SIG-M5 treated with dmso at 0.1 percent for 504 hours (cell line): ENCODE measurements at regions not wholly inside any gene's neighbourhood (a gene's known extent, or its start where the extent isn't known, plus 50 kb on each side); places are given as distances from the start of the nearest gene placed in this dataset.
"Not testable (repeated sequence)": the region's sequence is repeated elsewhere in the genome, so short reads cannot be mapped to it uniquely, and the experiment has no call there.

ENCODE experiments used
- DNase-seq: peaks from one replicate; lab custom pipeline; 2025; ENCODE audit not compliant: unreplicated experiment; lab: John Stamatoyannopoulos, UW

DNA sequence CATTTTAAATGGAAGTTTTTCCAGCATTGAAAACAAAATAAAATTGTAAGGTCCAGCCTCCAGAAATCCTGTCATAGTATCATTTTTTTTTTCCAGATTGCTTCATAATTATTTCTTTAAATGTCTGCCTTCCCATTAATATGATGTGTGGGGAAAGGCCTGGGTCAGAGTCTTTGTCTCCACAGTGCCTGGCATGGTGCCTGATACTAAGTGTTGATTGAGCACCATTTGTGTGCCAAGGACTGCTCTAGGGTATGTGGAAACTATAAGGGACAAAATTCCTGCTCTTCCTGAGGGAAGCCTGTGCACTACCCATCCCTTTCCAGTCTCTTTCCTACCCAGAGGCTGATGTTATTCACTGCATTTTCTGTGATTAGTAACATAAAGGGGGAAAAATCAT lies 53.1 kb upstream of the BEND4 start:
- no peak for DNase-seq

DNA sequence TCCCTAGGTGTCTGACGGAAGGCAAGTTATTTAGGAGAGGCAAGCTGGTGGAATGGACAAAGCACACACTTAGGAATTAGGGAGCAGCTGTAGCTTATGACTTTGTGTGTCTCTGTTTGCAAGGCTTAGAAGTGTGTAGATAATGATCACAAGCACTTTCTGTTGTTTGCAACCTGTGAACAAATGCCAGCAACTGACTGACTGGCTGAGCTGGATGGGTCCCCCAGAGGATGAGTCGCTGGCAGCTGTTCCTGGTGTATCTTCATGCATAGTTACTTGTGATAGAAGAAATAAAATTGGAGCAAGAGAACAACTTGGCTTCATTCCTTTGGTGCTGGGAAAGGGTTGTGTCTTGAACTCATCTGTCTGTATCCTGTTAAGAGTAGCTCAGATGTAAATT lies 64.2 kb upstream of the BEND4 start:
- no peak for DNase-seq

DNA sequence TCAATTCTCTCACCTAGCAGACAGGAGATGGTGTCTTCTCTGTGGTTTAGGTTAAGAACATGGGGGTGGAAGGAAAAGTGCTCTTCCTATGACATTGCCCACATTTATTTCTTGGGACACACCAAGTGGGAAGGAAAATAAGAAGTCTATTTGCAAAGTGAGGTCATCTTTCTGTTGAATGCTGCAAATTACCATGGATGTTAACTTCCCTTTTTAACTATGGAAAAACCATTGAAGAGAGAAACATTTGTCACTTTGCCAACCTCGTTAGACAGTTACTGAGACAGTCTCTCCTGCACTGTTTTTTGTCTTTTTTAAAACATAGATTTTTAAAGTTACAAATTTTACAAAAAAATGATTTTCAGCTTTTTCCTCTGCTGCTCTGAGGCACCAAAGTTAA lies 72.8 kb upstream of the BEND4 start:
- no peak for DNase-seq

DNA sequence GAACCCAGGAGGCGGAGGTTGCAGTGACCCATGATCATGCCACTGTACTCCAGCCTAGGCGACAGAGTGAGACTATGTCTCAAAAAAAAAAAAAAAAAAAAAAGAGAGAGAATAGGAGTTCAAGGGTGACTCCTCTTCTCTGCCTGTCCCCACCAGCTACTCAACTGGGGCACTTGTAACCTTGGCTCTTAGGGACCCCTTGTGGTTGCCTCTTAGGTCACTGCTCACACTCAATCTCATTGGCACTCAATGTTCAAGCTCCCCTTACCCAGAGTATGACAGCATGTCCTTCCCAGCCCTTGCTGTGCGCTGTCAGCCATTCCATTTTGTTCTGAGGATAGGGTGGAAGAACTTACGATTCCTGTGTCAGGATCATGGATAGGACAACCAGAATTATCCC lies 82.4 kb upstream of the BEND4 start:
- no peak for DNase-seq

DNA sequence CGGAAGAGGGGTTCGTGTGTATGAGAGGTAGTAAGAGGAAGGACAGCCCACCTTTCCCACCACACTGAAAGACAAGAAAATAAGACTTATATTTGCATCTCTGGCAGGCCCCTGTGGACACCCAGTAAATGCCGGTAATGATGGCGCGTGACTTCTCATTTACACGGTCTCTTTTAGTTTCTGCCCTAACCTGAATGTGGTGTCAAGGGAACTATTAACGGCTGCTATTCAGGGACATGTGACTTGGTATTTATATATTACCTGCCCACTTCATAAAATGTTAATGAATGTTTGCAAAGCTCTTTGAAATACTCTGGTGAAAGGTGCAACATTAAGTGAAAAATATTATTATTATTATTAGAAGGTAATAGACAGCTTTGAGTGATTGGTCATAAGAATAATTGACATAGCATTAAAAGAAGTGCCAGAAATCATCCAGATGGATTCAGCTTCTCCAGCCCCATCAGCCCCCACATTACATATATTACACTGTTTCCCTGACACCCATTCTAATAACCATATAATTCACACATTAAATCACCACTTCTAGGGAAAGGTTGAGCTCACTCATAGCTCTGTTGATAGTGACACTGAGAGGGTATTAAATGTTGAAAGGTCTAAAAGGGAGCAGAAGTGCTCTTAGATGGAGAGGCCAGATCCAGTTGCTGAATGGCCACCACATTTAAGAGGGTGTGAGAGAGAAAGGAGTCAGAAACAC lies 83.0 kb upstream of the BEND4 start:
- DNase-seq = no peak

DNA sequence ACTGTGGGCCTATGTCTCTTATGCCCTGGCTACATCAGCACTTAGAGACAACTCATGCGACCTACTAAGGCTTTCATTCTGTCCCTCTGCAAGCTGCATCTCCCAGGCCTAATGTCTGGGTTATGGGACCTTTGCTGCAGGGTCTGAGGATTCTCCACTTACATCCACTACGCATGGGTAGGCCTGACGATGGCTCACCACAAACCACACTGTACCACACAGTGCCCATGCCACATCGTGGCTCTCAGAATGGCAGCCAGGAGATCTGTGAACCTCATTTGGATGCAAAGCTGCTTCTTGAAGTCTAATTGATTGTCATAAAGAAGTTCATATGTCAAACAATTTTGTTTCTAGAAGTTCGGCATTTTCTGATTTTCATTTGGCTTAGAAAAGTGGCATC lies 84.6 kb upstream of the BEND4 start:
- no peak for DNase-seq

DNA sequence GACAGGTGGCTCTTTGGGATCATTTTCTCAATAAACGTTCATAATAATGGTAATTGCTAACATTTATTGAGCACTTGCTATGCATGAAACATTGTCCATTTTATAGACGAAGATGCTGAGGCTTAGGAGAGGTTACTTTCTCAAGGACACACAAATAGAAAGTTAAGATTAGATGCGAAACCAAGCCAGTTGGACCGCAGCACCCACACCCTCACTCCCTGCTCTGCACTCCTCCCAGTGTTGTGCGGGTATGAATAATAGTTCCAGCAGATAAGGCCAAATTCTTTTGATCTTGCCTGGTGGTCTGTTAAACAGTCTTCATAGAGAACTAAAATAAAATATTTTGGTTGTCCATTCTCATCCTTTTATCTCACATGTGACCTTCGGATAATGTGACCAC lies 85.0 kb upstream of the BEND4 start:
- DNase-seq = no peak

DNA sequence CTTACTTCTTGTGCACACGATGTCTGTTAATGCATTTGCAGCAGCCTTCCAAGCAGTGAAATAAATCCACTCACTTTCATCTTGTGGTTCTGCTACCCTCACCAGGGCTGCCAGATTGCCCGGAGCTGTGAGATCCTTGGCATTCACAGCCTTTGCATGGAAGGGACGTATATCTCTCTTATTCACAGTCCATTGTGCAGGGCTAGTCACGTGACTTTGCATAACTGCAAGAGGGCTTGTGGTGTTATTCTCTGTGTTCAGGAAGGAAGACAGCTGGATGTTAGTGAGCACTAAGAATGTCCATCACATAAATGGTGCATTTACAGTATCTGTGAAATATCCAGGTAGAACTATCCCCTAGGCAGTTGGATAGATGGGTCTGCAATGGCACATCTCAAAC lies 96.5 kb upstream of the BEND4 start:
- DNase-seq = no peak

DNA sequence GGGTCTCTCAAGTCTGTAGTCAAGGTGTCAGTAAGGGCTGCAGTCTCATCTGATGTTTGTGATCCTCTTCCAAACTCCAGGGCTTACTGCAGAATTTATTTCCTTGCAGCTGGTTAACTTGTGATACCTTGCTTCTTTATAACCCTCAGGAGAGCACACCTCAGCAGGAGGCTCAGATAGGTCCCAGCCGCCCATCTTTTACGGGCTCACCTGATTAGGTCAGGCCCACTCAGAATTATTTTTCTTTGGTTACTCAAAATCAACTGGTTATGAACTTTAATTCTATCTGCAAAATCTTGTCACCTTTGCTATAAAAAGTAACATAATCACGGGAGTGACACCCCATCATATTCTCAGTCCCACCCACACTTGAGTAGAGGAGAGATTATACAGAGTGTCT lies 99.9 kb upstream of the BEND4 start:
- no peak for DNase-seq

DNA sequence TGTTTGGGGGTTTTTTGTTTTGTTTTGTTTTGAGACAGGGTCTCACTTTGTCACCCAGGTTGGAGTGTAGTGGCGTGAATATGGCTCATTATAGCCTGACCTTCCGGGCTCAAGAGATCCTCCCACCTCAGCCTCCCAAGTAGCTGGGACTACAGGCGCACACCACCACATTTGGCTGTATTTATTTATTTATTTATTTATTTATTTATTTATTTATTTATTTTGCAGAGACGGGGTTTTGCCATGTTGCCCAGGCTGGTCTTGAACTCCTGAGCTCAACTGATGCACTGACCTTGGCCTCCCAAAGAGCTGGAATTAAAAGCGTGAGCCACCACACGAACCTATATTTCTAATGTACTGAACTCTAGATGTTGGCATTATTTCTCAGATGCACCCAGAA lies 105.2 kb upstream of the BEND4 start:
- not testable (repeated sequence) for DNase-seq

DNA sequence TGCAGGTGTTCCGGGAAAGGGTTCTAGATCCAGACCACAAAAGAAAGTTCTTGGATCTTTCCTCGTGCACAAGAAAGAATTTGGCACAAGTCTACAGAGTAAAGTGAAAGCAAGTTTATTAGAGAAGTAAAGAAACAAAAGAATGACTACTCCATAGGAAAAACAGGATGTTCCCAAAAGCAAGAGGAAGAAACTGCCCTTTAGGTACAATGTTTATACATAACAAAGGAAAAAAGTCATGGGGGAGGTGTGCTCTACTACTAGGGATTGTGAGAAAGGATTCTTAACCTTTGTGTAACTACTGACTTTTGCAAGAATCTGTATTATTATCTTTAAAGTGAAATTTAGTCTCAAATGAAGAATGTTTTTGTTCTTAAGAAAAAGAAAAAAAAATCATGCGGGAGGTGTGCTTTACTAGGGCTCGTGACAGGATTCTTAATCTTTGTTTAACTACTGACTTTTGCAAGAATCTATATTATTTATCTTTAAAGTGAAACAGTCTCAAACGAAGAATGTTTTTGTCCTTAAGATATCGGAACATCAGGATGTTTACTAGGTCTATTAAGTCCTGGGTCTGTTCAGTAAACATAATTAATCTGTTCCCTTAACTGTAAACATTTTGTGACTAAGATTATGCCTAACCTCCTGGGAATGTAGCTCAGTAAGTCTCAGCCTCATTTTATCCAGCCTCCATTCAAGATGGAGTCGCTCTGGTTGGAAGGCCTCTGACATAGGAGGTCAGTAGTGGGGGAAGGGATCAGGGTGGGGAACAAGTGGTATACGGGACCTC lies 110.4 kb upstream of the BEND4 start:
- DNase-seq = no peak

DNA sequence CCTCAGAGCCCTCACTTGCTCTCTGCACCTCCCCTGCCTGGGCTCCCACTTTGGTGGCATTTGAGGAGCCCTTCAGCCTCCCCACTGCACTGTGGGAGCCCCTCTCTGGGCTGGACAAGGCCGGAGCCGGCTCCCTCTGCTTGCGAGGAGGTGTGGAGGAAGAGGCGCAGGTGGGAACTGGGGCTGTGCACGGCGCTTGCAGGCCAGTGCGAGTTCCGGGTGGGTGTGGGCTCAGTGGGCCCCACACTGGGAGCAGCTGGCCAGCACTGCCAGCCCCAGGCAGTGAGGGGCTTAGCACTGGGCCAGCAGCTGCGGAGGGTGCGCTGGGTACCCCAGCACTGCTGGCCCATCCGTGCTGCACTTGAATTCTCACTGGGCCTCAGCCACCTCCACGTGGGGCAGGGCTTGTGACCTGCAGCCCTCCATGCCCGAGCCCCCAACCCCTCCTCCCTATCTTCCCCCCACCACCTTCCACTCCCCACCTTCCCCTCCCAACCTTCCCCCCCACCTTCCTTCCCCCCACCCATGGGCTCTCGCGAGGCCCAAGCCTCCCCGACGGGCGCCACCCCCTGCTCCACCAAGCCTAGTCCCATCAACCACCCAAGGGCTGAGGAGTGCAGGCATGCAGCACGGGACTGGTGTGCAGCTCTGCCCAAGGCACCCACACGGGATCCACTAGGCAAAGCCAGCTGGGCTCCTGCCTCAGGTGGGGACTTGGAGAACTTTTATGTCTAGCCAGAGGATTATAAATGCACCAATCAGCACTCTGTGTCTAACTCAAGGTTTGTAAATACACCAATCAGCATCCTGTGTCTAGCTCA lies 113.5 kb upstream of the BEND4 start:
- no peak for DNase-seq

DNA sequence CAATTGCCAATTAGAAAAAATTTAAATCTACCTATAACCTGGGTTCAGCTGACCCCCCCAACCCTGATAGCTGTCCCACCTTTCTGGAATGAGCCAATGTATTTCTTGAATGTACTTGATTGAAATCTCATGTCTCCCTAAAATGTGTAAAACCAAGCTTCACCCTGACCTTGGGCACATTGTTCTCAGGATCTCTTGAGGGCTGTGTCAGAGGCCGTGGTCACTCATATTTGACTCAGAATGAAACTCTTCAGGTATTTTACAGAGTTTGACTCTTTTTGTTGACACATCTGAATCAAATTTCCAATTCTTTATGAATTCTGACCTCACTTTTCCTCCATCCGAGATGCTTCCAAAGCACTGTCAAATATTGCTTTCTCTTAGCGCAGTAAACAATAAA lies 115.3 kb upstream of the BEND4 start:
- no peak for DNase-seq

DNA sequence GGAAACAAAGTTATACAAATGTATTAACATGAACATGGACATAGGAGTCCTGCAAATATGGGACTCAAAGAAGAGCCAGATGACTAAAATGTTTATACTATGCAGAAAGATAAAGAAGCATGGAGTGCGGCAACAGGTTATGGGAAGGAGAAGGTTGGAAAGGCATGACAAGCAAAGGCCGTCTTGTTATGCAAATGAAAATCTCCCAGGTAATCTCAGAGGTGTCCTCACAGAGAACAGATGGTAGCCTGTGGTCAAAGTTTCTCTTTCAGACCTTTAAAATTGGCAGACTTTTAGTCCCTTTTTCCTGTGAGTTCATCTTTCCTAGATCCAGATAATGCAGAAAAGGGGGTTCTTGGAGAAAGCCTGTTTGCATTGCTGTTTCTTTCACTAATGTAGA lies 116.4 kb upstream of the BEND4 start:
- no peak for DNase-seq

DNA sequence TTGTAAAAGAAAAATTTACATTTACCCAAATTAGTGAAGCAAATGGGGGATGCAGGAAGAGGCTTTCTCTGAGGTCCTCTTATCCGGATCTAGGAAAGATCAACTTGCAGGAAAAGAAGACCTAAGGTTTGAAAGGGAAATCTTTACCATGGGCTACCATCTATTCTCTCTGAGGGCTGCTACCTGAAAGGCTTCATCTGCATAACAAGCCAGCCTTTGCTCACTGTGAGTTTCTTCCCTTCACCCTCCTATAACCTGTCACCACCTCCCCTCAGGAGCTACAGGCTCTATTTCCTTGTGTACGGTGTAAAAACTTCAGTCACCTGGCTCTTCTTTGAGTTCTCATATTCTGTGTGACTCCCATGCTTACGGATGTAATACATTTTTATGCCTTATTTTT lies 118.6 kb upstream of the BEND4 start:
- no peak for DNase-seq

DNA sequence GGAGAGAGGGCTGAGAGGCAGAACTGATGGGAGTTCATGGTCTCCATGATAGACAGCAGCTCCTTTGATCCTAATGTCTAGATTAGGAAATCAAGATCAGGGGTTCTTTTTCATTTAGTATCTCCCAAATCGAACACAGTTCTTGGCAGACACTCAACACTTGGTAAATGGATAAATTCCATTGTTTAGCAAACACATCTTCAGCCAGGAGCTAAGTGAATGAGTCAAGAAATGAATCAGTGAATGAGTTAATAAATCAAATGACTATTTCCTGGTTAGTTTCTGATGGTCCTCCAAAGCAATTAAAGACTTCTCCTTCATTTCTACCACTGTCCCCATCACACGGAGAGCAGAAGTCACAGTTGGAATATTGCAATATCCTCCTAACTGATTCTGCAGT lies 120.0 kb upstream of the SHISA3 start:
- DNase-seq = no peak

DNA sequence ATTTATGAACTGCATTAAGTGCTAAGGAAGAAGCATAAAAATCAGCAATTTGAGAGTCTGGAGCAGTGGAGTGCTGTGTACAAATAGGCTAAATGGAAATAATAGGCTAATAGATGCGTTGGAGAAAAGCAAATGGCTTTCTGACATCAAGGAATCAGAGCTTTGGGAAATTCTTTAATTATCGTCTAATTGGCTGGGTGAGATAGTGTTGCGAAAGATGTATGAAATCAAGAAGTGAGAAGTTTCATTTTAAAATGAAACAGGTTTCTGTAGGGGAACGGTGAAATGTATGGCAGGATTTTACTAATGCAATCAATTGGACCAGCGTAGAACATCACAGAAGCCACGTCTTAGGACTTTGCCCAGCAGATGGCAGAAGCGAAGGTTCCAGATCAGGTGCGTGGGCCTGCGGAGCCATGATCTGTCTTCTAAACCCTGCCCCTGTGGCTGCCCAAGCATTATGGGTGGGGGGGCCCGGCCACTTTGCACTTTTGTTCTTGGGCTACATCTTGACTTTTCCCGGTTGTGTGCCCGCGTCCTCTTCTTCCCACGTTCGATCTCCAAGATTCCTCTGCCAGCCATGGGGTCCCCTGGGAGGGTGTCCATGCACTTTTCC lies 118.5 kb upstream of the SHISA3 start:
- no peak for DNase-seq

DNA sequence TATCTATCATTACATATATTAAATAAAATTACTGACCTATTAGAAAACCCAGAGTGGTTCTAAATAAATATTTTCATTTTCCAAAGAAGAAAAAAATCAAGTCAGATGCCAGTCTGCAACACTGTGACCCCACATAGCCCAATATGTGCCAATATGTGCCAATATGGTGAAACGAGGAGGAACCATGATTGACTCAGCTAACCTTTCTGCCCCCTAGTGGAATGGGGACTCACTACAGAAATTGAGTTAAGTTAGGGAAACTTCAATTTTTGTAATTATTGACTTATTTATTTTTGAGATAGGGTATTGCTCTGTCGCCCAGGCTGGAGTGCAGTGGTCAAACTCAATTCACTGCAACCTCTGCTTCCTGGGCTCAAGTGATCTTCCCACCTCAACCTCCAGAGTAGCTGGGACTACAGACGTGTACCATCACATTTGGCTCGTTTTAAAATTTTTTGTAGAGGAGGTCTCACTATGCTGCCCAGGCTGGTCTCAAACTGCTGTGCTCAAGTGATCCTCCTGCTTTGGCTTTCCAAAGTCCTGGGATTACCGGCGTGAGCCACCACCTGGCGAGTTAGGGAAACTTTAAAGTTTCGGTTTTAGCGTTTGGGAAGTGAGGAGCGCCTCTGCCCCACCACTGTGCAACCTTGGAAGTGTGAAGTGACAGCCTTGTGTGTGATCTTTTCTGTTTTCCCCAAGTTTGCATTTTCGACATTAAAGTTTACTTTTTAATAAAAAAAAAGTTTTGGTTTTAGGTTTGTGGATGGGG lies 116.8 kb upstream of the SHISA3 start:
- DNase-seq = peak; percentile 20

DNA sequence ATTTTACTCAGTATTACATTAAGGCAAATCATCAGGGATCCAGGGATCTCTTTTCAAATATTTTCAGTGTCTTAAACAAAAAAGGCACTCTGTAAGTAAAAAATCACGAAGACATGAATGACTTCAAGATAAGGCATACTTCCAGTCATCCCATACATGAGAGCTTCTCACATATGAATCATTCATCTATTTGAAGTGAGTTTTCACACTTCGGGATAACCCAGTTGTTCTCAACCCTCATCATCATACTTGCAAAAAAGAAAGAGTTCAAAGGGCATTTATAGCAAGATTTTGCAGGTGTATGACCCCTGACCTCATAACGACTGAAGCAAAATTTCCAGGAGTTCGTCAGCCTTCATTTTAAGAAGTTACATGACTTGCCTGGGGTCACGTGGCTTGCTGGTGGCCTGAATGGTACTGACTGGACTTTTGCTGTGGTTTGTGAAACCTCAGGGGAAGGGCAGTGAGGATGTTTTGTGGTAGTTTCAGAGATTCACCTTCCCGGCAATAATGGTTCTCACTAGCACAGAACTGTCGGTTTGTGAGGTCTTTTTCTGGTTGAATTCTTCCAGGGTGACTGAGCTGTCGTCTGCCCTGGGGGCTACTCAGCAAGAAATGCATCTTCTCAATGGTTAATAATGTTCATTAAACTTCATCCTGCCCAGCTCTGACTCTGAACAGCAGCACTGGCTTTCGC lies 115.8 kb upstream of the SHISA3 start:
- DNase-seq = no peak
